AG20443 (cell line): ENCODE measurements at regions not wholly inside any gene's neighbourhood (a gene's known extent, or its start where the extent isn't known, plus 50 kb on each side); places are given as distances from the start of the nearest gene placed in this dataset.

Experiments used
- DNase-seq: peaks from one replicate; pipeline ENCODE4 v3.0.0; 2012; ENCODE audit warnings: low spot score, mixed read lengths

GRCh38 chr2:22486343-22486742 is 898.6 kb upstream of the KLHL29 start:
- DNase-seq, result no peak

DNA sequence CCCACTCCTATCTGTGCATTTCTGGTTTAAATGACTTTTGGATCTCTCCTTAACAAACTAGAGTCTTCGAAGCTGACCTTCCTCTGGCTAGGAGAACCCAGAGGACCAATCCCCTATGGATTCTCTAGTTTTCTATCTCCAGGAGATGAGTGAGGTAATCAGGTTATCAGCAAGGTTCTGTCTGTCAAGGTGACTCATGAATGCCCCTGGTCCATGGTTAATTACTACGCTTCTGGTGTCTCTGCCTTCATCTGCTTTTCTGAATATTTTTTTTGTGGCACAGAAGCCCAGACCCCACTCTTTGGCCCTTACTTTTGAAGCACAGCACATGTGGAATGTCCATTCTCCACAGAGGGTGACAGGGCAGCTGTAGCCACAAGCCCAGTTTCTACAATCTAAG is 897.9 kb upstream of the KLHL29 start:
- DNase-seq, result no peak

DNA sequence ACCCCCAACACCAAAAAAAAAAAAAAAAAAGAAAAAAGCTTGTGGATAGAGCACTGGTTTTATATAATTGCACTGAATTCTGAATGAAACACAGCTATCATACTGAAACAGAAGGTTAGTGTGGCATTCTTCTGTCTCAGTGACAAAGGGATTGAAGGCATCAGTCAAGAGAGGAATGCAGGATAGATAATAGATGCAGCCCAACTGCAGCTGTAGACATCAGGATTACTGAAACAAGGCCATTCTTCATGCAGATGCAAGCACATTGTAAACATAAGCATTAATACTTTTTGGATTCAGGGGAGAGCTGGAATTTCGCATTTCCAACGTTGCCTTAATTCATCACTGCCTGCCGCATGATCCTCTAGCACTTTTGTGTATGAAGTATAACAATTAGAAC is 897.4 kb upstream of the KLHL29 start:
- DNase-seq, result no peak

- no peak for DNase-seq
These were observed 893.5 kb upstream of the KLHL29 start for GRCh38 chr2:22491442-22491841.

DNA sequence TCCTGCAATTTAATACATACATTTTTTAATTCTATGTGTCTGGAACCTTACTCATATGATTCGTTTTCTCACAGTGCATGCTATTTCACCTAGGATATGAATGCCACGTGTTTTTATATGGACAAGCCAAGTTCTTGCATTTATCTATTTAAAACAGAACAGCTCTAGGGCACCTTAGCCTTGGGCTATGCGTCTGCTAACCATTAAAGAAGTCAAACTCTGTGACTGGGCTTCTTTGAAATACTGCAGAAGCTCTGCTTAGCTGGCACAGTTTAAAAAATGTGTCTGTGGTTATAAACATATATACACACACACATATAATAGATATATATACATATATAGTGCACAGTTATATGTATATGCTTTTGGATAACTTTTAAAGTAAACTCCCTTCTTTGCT is 890.8 kb upstream of the KLHL29 start:
- no peak for DNase-seq

GRCh38 chr2:22497064-22497463 is 887.9 kb upstream of the KLHL29 start:
- DNase-seq, result no peak

GRCh38 chr2:22497789-22498188 is 887.2 kb upstream of the KLHL29 start:
- DNase-seq, result no peak

- no peak for DNase-seq
These were observed 885.7 kb upstream of the KLHL29 start for GRCh38 chr2:22499082-22499839.

DNA sequence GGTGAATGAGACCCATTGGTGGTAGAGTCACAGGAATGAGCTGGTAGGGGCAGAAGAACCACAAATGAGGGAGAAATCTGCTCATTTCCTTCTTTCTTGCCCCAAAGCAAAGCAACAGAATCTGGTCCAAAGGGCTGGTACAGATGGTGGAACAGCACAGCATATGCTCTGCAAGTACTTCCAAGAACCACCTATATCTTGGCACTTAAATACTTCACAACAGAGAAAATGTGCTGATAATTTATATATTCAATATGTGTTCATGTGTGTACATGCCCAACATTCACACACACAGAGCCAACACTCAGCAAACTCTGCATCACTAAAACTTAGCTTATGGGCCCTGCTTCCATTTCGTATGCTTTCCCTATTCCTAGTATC is 884.4 kb upstream of the KLHL29 start:
- no peak for DNase-seq

- no peak for DNase-seq
These were observed 883.1 kb upstream of the KLHL29 start for GRCh38 chr2:22501851-22502250.

DNA sequence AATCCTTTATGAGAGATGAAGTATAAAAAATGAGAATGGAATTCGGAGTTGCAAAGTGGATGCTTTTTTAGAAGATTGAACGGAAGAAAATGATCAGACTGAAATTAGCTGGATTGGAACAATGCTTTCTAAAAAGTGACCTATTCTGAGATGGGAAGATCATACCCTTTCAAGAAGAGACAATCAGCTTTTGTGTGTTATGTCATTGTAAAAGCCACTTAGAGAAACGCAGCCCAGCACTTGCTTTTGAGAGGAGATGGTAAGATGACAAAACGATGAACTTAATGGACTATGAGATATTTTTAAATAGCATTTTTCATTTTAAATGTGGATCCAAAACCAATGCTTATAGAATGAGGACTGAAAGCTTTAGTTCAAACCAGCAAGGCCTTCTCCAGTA is 871.4 kb upstream of the KLHL29 start:
- no peak for DNase-seq

- no peak for DNase-seq
These were observed 867.8 kb upstream of the KLHL29 start for GRCh38 chr2:22517141-22517540.

GRCh38 chr2:22518641-22519040 is 866.3 kb upstream of the KLHL29 start:
- DNase-seq, result no peak

DNA sequence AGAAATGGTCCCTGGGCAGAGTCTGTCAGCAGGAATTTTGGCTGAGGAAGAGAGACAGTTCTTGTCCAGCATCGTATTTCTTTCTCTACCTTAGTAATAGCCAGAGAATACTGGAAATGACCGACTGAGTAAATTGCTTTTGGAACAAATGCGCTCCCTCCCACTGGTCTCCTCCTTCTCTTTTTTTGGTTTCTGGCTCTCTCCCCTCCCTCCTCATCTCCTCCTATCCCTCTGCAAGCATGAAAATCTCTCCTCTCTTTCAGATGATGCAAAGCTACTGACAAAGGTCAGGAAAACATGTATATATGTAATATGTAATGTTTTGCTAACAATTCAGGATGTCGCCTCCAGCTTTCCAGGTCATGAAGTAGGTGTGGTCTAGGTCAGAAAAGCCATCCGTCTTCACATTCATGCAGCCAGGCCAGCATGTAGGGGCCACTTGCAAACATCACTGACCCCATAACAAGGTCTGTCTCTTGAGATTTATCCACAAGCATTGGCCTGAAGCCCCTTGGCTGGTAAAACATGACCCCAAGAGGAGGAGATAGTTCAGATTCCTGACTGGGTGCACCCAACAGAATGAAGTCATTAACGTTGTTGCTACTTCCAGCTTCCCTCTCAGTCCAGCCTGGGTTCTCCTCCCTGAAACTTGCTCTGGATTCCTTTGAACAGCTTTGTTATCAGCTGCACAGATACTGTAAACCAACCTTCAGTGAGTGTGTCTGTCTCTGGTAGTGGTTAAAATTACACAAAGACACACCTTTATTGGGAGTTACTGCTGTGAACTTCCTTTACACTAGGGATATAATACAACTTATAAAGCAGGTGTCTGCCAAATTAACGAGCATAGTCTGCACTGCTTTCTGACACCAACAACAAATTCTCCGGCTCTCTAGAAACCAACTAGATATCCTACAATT is 864.4 kb upstream of the KLHL29 start:
- no peak for DNase-seq

DNA sequence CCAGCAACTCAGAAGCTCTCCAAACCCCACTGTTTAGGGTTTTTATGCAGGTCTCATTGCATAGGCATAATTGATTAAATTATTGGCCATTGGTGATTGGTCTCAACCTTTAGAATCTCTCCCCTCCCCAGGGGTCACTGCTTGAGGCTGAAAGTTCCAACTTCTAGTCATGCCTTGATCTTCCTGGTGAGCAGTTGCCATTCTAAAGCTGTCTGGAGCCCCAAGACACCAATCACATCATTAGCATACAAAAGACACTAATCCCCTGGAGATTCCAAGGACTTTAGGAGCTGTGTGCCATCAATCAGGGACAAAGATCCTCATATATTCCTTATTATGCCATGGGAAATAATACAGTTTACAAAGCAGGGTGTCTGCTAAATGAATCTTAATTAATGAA is 863.4 kb upstream of the KLHL29 start:
- no peak for DNase-seq

DNA sequence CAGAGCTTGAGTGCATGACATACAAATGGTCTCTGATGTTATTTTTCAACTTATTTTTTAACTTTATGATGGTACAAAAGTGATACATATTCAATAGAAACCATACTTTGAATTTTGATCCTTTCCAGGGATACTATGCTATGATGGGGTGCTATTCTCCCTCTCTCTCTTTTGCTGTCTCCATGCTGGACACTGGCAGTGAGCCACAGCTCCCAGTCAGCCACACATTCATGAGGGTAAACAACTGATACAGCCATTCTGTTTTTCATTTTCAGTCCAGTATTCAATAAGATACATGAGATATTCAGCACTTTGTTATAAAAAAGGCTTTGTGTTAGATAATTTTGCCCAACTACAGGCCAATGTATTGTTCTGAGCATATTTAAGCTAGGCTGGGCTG is 859.3 kb upstream of the KLHL29 start:
- no peak for DNase-seq

GRCh38 chr2:22530131-22530530 is 854.8 kb upstream of the KLHL29 start:
- no peak for DNase-seq

DNA sequence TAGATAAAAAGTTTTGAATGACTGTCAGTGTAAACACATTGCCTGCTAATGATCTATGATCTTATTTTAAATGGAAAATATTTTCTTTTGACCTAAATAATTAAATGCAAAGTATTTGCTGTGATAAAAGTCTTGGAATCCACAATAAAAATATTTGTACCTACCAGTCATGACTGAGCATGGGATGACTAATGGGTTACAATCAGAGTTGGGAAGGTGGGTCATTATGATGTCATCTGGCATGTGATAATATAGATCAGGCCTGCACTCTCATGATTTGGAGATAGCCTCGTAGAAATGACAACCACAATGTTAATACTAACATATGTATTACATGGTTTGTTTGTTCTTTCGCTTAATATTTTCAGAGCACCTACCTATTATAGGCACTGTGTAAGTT is 848.8 kb upstream of the KLHL29 start:
- no peak for DNase-seq

DNA sequence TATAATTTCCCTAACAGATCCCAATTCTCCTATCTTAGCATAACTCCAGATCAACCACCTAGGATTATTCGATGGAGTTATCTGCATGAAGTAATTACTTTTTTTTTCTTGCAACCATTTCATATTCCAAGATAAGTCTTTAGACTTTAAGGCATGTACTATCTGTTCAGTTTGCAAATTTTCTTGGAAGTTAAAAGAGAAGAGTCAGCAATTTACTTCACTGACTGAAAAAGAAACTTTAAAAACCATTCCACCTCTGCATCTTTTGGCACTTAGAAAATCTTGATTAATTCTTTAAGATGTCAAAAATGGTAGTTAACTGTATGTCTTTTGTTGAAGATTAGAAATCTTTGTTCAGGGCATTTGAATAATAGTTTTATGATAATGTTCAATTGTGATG is 830.5 kb upstream of the KLHL29 start:
- no peak for DNase-seq

- DNase-seq, result no peak
These were observed 827.6 kb upstream of the KLHL29 start for GRCh38 chr2:22557406-22557805.

DNA sequence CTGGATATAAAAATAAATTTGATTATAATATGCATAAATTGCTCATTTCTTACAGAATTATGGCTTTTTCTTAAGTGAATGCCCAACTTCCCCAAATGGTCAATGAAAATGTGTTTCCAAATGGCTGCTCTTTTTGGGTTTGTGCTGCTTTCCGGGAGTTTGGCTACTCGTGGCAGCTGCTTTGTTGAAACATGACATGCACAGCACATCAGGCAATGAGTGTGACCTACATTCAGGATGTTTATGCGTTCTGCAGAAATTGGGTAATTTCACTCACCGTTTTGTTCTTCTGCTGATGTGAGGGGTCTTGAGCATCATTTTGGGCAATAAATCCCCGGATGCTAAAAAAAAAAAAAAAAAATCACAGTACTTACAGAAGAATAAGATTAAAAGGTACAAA is 825.0 kb upstream of the KLHL29 start:
- DNase-seq, result no peak

DNA sequence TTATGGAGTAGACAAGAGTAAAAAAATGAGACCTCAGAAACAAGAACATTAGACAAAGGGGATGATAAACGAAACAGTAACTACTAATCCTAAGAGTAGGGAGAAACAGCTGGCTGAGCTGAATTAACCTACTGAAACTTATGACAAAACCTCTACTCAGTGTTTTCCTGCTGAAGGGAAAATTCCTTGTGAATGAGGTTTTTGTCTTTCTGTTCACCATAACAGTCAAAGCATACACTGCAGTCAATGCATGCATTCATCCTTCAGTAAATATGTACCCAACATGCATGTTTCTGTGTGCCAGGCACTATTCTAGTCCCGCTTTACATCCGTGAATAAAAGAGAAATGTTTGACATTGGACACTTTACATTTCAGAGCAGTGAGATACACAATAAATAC is 805.6 kb upstream of the KLHL29 start:
- no peak for DNase-seq

DNA sequence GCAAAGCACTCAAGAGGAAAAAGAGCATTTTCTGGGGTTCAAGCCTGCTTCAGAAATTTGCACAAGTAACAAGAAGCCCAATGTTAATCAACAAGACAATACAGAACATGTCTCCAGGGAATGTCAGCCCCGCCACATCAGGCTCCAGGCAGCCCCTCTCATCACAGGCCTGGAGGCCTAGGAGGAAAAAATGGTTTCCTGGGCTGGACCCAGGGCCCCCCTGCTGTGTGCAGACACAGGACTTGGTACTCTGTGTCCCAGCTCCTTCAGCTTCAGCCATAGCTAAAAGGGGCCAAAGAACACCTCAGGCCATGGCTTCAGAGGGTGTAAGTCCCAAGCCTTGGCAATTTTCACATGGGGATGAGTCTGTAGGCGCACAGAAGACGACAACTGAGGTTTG is 802.9 kb upstream of the KLHL29 start:
- DNase-seq, result no peak

- no peak for DNase-seq
These were observed 788.7 kb upstream of the KLHL29 start for GRCh38 chr2:22596306-22596705.
